ENCODE measurements at regions not wholly inside any gene's neighbourhood (a gene's known extent, or its start where the extent isn't known, plus 50 kb on each side); places are given as distances from the start of the nearest gene placed in this dataset.

DNA sequence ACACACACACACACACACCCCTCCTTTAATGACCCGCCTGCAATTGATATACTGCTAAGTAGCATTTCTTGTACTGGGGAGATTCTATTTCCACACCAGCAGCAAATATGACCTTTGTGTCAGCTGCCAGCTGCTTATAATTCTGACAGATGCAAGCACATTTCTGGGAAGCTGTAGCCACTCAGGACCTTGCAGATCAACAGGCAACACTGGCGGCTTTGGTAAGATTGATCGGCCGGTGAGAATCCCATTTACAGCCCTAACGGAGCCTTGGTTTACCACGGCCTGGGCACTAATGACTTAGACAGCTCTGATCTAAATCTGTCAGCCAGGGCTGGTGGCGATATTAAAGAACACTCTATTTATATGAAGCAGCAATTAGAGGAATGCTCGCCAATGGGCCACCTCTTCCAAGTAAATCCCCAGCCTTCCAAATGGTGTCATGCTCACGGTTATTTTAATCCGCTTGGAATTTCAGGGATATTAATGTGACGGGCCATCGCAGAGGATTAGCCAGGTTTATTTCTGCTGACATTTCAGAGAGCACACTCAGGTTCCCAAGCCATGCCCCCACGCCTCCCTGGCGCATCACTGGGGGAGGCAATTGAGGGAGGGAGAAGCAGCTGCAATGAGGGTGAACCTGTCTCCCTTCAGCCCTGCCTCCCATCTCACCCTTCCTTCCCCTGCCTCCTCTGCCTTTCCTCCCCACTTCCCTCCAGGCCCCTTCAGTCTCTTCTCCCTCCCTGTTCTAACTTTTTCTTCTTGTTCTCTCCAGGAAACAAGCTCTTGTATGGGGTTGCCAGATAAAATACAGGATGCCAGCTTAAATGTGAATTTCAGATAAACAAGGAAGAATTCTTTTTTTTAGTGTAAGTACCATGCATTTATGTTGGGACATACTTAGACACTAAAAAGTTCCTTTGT, 287.0 kb downstream of the TLE3 start:
- Histone ChIP-seq H4K20me1 (ENCODE audit: control insufficient read depth, insufficient read depth, low read depth, low read length) (no peaks in the 10 kb centered on the region), H3K27ac (ENCODE audit: low read depth, low read length) (no peak overlapping the region), H3K4me3 (ENCODE audit: low read length) (no peak overlapping the region), H3K4me1 (ENCODE audit: control insufficient read depth, low read length) (peaks cover 11% of the 10 kb centered on the region), H3K4me2 (ENCODE audit: low read length) (no peak overlapping the region), H3K79me2 (ENCODE audit: control insufficient read depth, low read length) (no peaks in the 10 kb centered on the region), H3K9me3 (ENCODE audit: control insufficient read depth, insufficient read depth, low read length) (no peaks in the 10 kb centered on the region), H3K36me3 (ENCODE audit: control insufficient read depth, low read length) (no peaks in the 10 kb centered on the region), H3K27me3 (ENCODE audit: control insufficient read depth, low read length) (no peaks in the 10 kb centered on the region), H3F3A (ENCODE audit: control insufficient read depth, insufficient read depth) (no peaks in the 10 kb centered on the region), H3K9me2 (replicated peaks; ENCODE audit: control insufficient read depth, low read length) (no peaks in the 10 kb centered on the region)
- no peak for TF ChIP-seq EZH2phosphoT487 (IDR thresholded peaks at IDR 0.05; ENCODE audit: borderline replicate concordance, low read length)
- TF ChIP-seq, protein P1, sequence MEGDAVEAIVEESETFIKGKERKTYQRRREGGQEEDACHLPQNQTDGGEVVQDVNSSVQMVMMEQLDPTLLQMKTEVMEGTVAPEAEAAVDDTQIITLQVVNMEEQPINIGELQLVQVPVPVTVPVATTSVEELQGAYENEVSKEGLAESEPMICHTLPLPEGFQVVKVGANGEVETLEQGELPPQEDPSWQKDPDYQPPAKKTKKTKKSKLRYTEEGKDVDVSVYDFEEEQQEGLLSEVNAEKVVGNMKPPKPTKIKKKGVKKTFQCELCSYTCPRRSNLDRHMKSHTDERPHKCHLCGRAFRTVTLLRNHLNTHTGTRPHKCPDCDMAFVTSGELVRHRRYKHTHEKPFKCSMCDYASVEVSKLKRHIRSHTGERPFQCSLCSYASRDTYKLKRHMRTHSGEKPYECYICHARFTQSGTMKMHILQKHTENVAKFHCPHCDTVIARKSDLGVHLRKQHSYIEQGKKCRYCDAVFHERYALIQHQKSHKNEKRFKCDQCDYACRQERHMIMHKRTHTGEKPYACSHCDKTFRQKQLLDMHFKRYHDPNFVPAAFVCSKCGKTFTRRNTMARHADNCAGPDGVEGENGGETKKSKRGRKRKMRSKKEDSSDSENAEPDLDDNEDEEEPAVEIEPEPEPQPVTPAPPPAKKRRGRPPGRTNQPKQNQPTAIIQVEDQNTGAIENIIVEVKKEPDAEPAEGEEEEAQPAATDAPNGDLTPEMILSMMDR (IDR thresholded peaks at IDR 0.05; ENCODE audit: low read depth, low read length, poor library complexity, severe bottlenecking): no peak

DNA sequence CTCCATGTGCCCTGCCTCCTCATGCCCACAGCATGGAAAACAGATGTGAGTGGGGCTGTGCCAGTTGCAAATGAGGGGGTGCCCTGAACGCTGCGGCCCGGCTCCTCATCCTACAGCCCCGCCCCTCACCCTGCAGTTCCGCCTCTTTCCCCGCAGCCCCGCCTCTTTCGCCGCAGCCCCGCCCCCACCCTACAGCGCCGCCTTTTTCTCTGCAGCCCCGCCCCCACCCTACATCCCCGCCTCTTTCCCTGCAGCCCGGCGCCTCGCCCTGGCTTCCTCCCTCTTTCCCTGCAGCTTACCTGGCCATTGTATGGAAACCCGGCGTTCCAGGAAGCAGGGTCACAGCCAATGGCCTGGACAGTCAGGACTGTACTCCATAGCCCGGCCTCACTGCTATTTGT, 284.9 kb downstream of the TLE3 start:
- Histone ChIP-seq H3K36me3 (ENCODE audit: control insufficient read depth, low read length) (no peaks in the 10 kb centered on the region), H3K27me3 (ENCODE audit: control insufficient read depth, low read length) (no peaks in the 10 kb centered on the region), H3K27ac (ENCODE audit: low read depth, low read length) (no peak overlapping the region), H4K20me1 (ENCODE audit: control insufficient read depth, insufficient read depth, low read depth, low read length) (no peaks in the 10 kb centered on the region), H3K79me2 (ENCODE audit: control insufficient read depth, low read length) (no peaks in the 10 kb centered on the region), H3K4me3 (ENCODE audit: low read length) (no peak overlapping the region), H3K9me2 (replicated peaks; ENCODE audit: control insufficient read depth, low read length) (no peaks in the 10 kb centered on the region), H3K9me3 (ENCODE audit: control insufficient read depth, insufficient read depth, low read length) (no peaks in the 10 kb centered on the region), H3K4me2 (ENCODE audit: low read length) (no peak overlapping the region), H3F3A (ENCODE audit: control insufficient read depth, insufficient read depth) (no peaks in the 10 kb centered on the region), H3K4me1 (ENCODE audit: control insufficient read depth, low read length) (no peaks in the 10 kb centered on the region)
- no peak for TF ChIP-seq EZH2phosphoT487 (IDR thresholded peaks at IDR 0.05; ENCODE audit: borderline replicate concordance, low read length)

DNA sequence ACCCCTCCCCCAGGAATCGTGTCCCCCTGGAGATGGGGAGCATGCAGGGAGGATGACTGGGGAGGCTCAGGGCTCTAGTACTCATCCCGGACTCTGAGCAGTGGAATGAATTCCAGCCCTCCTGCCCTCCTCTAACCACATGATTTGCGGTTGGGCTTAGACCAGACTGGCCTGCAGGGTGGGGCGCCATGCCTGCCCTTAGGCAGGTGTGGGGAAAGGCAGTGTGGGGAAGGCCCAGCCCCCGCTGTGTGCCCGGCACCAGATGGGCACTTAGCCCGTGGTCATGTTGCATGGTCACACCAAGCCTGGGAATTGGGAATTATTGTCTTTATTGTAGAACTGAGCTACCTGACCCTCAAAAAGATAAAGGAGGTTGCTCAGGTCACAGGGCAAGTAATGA, 283.8 kb downstream of the TLE3 start:
- Histone ChIP-seq H3K9me2 (replicated peaks; ENCODE audit: control insufficient read depth, low read length) (no peaks in the 10 kb centered on the region), H3K4me2 (ENCODE audit: low read length) (no peak overlapping the region), H3K9me3 (ENCODE audit: control insufficient read depth, insufficient read depth, low read length) (no peaks in the 10 kb centered on the region), H3K36me3 (ENCODE audit: control insufficient read depth, low read length) (no peaks in the 10 kb centered on the region), H3K27me3 (ENCODE audit: control insufficient read depth, low read length) (peaks cover under 1% of the 10 kb centered on the region; the same call in 1 of the 2 replicates), H3F3A (ENCODE audit: control insufficient read depth, insufficient read depth) (no peaks in the 10 kb centered on the region), H3K4me1 (ENCODE audit: control insufficient read depth, low read length) (no peaks in the 10 kb centered on the region), H3K79me2 (ENCODE audit: control insufficient read depth, low read length) (no peaks in the 10 kb centered on the region), H3K4me3 (ENCODE audit: low read length) (no peak overlapping the region), H3K27ac (ENCODE audit: low read depth, low read length) (no peak overlapping the region), H4K20me1 (ENCODE audit: control insufficient read depth, insufficient read depth, low read depth, low read length) (no peaks in the 10 kb centered on the region)
- TF ChIP-seq, protein P1 (IDR thresholded peaks at IDR 0.05; ENCODE audit: low read depth, low read length, poor library complexity, severe bottlenecking): no peak
- no peak for TF ChIP-seq EZH2phosphoT487 (IDR thresholded peaks at IDR 0.05; ENCODE audit: borderline replicate concordance, low read length)

- H3K79me2 ChIP-seq (ENCODE audit: control insufficient read depth, low read length): no peaks in the 10 kb centered on the region
Measured at GRCh38 chr15:69814932-69815331, 282.8 kb downstream of the TLE3 start.

More at GRCh38 chr15:69814932-69815331, 282.8 kb downstream of the TLE3 start:
- H3K4me1 ChIP-seq (ENCODE audit: control insufficient read depth, low read length): no peaks in the 10 kb centered on the region
- peaks cover 7% of the 10 kb centered on the region; the same call in 1 of the 2 replicates for H3K27me3 ChIP-seq (ENCODE audit: control insufficient read depth, low read length)
- no peaks in the 10 kb centered on the region for H3K9me3 ChIP-seq (ENCODE audit: control insufficient read depth, insufficient read depth, low read length)
- H3K4me2 ChIP-seq (ENCODE audit: low read length): no peak overlapping the region
- no peak for TF ChIP-seq EZH2phosphoT487 (IDR thresholded peaks at IDR 0.05; ENCODE audit: borderline replicate concordance, low read length)
- TF ChIP-seq, protein P1 (IDR thresholded peaks at IDR 0.05; ENCODE audit: low read depth, low read length, poor library complexity, severe bottlenecking): no peak
- H4K20me1 ChIP-seq (ENCODE audit: control insufficient read depth, insufficient read depth, low read depth, low read length): no peaks in the 10 kb centered on the region
- no peaks in the 10 kb centered on the region for H3K9me2 ChIP-seq (replicated peaks; ENCODE audit: control insufficient read depth, low read length)
- no peaks in the 10 kb centered on the region for H3K36me3 ChIP-seq (ENCODE audit: control insufficient read depth, low read length)
- no peak overlapping the region for H3K4me3 ChIP-seq (ENCODE audit: low read length)
- H3F3A ChIP-seq (ENCODE audit: control insufficient read depth, insufficient read depth): no peaks in the 10 kb centered on the region
- no peak overlapping the region for H3K27ac ChIP-seq (ENCODE audit: low read depth, low read length)

Data from DOHH2 (cell line).